Skin of body (tissue), 1 donor: ENCODE measurements at regions not wholly inside any gene's neighbourhood (a gene's known extent, or its start where the extent isn't known, plus 50 kb on each side); places are given as distances from the start of the nearest gene placed in this dataset.
"Not testable (repeated sequence)": the region's sequence is repeated elsewhere in the genome, so short reads cannot be mapped to it uniquely, and the experiment has no call there.

Experiments used
- DNase-seq: peaks from one replicate; lab custom pipeline; 2025; lab: John Stamatoyannopoulos, UW

DNA sequence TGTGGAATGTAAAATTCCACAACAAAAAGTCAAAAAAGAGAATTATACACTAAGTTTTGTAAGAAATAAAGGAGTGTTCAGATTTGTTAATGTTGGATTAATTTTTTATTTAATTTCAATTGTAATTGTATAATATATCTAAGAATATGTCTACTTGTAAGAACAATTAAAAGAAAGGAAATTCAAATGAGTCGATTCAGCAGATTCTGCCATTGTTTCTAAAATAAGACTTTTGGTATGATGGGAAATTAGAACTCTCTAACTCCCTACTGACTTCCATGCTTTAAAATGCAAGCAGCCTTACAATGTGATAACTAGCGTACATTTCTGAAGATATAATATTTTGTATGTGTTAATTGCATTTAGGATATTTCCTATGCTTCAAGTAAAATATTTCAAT lies 395.9 kb upstream of the ZNF717 start:
- no peak for DNase-seq

DNA sequence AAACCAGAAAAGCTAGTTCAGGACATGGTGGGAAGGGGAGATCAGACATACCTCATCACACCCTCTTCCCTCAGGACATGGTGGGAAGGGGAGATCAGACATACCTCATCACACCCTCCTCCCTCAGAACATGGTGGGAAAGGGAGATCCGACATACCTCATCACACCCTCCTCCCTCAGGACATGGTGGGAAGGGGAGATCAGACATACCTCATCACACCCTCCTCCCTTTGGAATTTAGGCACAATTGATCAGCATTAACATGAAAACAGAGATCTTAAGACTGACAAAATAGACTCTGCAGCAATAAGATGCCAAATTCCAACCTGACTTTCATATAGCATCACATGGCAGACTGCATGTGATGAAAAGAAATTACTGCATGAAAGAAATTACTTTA lies 412.7 kb upstream of the ZNF717 start:
- DNase-seq = no peak

DNA sequence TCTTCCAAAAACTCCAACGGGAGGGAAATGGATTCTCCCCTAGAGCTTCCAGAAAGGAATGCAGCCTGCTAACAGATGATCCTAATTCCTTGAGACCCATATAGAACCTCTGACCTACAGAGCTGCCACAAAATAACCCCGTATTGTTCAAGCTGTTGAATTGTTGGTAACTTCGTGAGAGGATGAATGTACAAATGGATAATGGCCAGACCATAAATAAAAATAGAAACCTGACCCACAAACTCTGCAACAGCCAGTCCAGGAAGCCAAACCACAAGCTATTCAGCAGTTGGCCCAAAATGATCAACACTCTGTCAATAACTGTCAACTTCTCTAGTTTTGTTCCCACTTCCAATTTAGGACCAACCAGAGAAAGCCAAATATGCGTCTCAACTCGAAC lies 414.0 kb upstream of the ZNF717 start:
- no peak for DNase-seq

DNA sequence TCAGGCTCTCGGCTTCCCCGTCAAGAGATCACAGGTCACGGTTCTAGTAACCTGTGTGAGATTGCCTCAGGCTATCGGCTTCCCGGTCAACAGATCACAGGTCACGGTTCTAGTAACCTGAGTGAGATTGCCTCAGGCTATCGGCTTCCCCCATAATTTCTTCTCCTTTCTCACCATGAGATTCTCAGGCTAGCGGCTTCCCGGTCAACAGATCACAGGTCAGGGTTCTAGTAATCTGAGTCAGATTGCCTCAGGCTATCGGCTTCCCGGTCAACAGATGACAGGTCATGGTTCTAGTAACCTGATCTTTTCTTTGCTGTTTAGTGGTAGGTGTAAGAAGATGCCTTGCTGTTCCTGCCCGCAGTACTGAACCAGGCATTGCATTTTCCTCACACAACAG lies 418.2 kb upstream of the ZNF717 start:
- DNase-seq = no peak

DNA sequence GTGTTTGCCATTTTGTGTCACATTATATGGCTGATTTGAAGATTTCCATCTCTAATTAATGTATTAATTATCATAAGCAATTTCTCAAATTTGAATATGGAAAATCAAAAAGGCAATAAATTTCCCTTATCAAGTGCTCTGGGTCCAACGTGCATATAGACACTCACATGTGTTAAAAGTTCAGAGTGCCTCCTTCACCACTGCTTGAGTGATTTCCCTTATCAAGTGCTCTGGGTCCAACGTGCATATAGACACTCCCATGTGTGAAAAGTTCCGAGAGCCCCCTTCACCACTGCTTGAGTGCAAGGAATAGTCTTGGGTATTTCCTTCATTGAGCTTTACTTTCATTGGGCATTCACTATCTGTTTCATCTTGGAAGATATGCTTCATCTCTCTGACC lies 421.0 kb upstream of the ZNF717 start:
- DNase-seq = no peak

DNA sequence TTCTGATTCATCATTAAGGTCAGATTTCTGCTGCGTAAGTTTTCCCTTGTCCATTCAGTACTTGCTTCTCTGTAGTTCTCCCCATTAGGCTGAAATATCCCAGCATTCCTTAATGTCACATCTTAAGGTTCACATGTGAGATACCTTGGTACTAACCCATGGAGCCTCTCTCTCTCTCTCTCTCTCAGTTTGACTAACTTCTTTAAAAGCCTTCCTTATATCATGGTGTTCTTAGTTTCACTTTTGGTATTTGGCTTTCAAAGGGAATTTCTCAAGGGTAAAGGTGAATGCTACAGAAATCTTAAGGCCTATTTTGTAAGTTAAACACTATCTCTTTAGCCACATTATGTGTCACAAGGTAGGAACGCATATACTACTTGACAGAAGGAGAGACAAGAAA lies 427.3 kb upstream of the ZNF717 start:
- DNase-seq = no peak

DNA sequence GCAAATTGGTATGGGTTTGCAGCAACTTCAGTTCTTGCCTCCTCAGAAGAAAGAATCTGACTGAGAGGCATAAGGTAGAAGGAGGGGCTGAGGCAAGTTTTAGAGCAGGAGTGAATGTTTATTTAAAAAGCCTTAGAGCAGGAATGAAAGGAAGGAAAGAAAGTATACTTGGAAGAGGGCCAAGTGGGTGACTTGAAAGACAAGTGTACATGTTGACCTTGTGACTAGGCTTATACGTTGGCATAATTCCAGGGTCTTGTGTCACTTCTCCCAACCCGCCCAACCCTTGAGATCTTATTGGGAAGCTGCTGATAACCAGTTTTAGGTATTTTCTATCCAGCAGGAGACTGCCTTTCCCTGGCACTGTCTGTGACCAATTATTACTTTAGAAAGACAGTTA lies 436.9 kb upstream of the ZNF717 start:
- DNase-seq = no peak

DNA sequence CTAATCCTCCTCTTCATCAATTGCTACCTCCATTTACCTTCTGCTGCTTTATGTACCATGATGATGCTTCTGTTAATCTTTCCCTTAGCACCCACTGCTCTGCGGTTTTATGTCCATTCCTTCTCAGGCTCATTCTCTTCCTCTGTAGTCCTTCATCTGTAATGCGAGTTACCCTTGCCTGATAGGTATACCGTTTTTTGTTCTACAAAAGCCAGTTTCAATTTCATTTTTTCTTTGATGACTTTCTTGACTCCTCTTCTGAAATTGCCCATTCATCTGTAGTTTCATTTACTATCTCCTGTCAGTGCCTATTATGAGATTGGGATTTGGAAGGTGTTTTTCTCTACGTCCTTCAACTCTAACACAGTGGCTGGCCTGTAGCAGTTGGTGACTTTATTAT lies 445.9 kb upstream of the ZNF717 start:
- no peak for DNase-seq

DNA sequence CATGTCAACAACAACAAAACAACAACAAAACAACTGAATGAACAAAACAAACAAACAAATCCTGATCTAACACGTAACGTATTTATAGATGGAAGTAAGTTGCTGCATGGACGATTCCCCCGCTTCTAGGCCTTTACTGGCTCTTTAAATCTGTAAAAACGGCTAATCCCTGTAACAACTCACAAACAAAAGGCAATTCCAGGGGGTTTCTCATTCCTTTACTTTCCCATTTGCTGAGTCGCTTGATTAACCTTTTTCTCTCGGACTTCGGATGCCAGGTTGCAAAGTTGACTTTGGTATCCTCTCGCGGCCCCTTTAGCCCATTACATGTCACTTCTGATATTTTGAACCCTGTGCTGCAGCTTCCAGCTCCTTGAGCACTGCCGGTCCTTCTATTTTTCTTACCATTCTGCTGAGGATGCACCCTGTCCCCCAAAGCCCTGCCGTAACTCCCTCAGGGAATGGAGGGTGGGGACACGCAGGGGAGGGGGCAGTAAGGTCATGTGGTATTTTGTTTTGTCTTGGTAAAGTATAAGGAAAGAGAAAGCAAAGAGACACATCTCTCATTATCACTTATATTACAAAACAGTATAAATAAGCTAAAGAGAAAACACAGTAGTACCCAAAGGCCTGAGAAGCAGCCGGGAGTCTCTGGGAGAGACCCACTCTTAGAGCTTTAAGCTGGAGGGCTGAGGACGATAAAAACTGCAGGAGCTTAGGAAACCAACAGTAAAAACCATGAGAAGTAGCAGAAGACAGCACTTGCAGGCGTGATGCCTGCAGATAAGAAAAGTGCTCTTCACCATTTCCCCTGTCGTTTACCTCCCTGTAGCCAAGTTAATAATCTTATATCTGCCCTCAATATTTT lies 457.8 kb upstream of the ZNF717 start:
- DNase-seq = no peak

DNA sequence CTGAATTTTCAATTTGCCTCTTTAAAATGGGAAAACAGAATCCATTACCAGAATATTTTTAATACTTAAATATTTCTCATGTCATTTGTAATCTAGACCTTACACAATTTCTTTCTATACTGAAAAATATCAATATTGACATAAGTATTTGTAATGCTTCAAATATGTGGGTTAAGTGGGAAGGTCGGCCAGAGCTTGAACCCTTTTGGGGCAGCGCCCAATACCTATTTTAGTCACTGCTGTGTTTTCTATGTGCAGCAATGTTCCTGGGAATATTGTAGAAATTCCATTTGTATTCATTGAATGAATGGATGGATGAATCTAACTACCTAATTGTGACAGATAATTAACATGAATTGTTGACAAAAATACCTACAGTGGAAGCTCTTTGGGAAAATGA lies 459.7 kb upstream of the ZNF717 start:
- no peak for DNase-seq

DNA sequence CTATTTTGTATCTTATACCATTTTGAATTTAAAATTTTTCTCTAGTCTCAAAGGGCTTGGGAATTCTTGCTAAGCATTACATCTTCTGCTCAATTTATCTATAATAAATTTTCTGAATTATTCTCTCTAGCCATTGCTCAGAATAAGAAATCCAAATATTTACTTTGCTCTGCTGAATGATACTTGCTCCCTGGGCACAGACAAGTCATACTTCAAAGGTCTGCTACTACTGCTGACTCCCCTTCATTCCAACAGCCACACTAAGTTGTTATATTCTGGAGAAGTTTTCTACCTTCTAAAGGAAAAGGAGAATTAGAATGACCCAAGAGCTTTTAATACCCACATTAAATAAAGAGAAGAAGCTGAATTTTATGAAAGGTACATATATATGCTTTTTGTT lies 460.3 kb upstream of the ZNF717 start:
- DNase-seq = no peak

DNA sequence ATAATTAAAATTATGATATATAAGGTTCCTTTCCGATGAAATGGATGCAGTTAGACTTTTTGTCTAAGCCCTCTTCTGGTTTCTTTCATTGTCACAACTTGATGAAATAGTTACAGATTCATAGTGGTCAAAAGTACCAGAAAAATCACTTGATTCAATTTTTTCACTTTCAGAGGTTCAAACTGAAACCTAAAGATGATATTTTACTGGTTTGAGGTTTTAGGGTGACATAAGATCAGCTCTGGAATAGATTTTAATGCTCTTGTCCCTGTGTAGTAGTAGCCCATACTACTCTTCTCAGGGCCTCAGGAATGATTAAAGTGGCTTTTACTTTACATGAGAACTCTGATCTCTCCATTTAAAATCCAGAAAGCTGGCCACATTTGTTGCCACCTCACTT lies 479.1 kb upstream of the ZNF717 start:
- DNase-seq = no peak

DNA sequence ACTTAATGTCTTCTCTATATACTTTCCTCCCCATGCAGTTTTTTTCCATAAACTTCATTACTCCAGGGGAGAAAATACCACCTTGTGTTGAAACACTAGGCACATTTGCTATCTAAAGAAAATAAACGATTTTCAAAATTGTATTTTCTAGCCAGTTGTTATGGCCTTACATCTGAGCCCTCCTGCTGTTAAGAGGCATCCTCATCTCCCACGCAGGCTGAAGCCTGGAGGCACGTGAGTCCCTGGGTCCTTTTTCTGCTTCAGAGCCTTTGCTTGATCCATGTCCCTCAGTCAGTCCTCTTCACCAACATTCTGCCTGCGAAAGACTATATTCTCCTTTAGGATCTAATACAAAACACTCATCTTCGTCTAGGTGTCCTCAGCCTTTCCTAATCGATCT lies 479.6 kb upstream of the ZNF717 start:
- no peak for DNase-seq

DNA sequence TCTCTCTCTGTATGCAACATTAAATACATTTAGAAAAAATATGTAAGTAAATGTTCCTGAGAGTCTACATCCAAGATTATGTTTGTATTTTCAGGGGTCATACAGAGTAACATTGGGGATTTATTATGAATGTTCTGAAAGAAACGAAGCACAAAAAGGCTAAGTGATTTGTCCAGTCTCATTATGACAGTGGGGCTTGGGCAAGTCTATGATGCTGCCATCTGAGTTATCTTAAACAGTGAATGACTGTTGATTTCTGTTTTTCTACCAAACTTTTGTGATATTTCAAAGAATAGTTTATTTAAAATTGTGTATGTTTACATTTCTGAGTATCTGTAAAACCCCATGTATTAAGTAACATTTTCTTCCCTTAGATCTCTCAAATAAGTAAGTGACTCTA lies 481.2 kb upstream of the ZNF717 start:
- no peak for DNase-seq

DNA sequence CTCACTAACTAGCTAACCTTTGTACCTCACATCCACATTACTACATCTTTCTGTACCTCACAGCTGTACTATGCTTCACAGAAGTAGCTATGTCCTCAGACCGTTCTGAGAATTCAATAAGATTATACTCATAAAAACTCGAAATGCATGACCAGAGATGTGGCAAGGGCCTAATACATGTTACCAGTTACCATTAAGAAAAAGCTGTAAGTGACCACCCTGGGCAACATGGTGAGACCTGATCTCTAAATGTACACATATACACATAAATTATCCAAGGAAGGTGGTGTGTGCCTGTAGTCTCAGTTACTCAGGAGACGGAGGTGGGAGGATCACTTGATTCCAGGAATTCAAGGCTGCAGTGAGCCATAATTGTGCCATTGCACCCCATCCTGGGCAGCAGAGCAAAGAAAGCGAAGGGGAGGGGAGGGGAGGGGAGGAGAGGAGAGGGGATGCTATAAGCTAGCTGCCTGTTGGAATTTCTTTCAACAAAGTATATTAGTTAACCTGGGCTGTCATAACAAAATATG lies 482.6 kb upstream of the ZNF717 start:
- no peak for DNase-seq

DNA sequence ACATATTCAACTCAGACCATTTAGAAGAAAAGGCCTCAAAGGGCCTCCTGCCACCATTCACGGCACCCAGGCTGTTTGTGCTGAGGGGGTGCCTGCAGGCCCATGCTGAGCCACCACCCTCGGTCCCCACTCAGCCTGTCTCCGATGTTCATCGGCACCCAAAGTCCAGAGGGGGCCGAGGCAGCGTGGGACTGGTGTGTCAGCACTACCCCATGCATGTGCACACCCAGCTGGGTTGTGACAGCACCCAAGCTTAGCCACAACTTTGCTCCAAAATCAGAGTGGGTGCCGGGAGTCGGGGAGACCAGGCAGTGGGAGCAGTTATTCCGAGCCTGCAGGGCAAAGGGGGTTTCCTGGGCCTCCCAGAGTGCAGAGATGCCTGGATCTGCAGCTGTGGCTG lies 508.5 kb upstream of the ZNF717 start:
- no peak for DNase-seq

DNA sequence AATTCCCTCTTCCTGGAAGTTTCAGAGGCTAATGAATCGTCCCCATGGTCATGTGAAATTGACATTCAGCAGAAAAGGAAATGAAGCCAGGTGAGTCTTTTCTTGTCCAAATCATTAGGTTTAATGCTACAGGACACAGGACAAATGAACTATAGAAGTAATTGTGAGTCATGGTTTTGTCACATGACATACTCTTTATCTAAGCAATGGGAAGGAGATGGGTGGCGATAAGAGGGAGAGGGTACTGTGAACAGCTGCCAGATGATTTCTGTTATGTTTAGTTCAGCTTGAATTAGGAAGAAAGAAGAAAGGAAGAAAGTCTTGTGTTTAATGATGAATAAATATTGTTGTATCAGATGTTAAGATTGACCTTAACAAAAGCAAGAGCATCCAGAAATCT lies 515.4 kb upstream of the ZNF717 start:
- no peak for DNase-seq

DNA sequence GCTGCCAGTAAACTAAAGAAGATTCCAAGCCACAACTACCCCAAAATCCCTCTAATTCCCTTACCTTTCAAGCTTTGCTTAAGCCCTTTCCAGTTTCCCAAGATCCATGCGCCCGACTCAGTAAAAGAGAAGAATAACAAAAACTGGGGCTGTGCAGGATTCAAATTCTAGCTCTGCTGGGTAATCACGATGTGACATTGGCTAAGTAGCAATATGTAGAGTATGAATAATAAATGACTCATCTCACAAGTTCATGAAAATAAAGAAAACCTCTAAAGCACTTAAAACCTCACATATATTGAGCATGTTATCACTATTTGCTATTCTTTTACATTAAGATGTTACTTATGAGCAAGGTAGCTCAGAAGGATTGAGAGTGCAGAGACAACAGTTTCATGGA lies 522.2 kb upstream of the ZNF717 start:
- DNase-seq = no peak

DNA sequence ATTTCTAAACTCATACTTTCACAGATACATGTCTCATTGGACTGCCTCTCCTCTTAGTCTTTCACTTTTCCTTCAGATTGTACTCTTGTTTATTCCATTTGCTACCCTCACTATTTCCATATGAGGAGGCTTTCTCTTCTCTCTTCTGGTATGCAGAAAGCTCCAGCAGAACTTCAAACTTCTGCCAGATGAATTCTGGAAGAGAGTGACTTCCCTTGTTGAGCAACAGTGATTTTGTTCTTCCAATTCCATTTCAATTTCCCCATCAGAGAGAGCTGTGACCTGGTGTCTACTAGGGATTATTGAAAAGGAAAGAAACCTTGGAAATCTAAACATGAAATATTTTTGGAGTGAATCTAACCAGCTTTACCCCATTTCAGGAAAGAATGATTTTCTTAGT lies 523.2 kb upstream of the ZNF717 start:
- DNase-seq = peak; percentile 63

DNA sequence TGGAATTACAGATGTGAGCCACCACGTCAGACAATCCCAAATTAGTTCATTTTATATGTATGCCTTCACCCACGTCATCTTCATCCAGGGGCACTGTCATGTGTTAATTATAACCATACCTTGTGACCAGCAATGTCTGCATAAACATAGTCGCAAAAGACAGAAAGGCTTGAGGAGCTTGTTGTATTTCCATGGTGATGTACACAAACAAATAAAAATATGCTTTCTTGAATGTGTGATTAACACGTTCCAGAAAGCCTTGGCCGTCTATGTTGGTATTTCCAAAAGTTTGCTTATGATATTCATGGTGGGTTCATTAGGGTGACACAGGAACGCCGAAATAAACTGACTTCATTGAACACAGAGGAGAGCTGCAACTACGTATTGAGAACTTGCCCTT lies 524.7 kb upstream of the ZNF717 start:
- no peak for DNase-seq

DNA sequence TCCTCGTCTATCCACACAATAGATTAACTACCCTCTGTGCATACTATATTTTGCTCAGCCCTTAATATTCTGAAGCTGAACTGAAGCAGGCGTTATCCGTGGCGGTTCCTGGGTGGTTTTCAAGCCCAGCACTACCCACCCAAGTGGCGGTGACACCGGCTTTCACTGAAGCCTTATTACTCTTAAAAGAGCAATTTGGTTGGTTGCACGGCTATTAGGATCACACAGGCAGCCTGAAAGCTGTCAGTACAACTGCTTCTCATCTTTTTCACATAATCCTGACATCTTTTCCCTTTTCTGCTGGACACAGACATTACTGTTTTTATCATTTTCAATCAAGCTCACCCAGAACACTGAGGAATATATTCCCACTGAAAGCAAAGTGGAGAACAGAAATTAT lies 525.3 kb upstream of the ZNF717 start:
- no peak for DNase-seq

DNA sequence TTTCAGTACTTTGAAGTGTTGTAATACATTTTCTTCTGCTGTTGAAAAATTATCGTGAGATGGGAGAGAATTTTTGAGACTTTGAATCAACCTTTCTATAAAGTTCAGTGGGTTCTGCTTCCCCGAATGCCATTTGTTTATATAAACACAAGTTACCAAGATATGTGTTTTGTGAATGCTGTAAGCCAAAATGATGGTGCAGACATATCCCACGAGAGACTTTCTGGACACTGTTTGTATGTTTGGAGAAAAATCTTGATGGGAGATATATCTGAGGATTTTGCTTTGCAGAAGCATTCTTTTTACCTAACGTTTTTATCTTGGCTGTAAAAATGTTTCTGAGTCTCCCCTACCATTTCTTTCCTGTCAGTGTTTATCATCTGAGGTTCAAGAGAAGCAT lies 526.6 kb upstream of the ZNF717 start:
- DNase-seq = peak; percentile 14

DNA sequence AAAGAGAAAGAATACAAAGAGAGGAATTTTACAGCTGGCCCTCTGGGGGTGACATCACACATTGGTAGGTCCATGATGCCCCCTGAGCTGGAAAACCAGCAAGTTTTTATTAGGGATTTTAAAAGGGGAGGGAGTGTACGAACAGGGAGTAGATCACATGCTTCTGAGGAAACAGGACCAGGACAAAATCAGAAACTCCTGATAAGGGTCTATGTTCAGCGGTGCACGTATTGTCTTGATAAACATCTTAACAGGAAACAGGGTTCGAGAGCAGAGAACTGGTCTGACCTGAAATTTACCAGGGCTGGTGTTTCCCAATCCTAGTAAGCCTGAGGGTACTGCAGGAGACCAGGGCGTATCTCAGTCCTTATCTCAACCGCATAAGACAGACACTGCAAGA lies 530.6 kb upstream of the ZNF717 start:
- DNase-seq = not testable (repeated sequence)

DNA sequence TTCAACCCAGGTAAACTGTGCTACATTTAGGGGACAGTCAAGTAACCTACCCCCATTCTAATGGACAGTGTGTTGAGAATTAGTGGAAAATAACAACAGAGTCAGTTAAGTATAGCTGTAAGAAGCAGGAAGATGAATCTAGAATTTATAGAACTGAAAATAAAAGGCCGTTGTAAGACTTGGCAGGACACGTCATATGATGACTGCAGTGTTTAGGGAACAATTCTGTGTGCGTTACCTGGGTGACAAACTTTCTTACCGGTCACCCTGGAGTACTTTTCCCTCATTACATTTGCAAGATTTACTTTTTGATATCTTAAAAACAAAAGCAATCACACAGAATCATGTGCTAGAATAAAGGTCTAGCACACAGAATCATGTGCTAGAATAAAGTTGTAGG lies 536.3 kb upstream of the ZNF717 start:
- DNase-seq = no peak
